GM19395 (cell line): ENCODE measurements at regions not wholly inside any gene's neighbourhood (a gene's known extent, or its start where the extent isn't known, plus 50 kb on each side); places are given as distances from the start of the nearest gene placed in this dataset.

ENCODE experiments used
- ATAC-seq: cut with Tn5 transposase; IDR thresholded peaks from one replicate; pipeline ENCODE4 v1.9.1; 2021; ENCODE audit warnings: mild to moderate bottlenecking, moderate library complexity; ENCODE audit not compliant: unreplicated experiment

GRCh38 chr1:34270181-34270580 lies 93.5 kb downstream of the C1orf94 start:
- no peak for ATAC-seq

GRCh38 chr1:34272152-34272551 lies 95.4 kb downstream of the C1orf94 start:
- ATAC-seq: no peak

GRCh38 chr1:34275150-34275549 lies 98.4 kb downstream of the C1orf94 start:
- ATAC-seq: no peak

GRCh38 chr1:34276606-34277005 lies 99.9 kb downstream of the C1orf94 start:
- no peak for ATAC-seq

GRCh38 chr1:34277150-34277549 lies 100.4 kb downstream of the C1orf94 start:
- no peak for ATAC-seq

DNA sequence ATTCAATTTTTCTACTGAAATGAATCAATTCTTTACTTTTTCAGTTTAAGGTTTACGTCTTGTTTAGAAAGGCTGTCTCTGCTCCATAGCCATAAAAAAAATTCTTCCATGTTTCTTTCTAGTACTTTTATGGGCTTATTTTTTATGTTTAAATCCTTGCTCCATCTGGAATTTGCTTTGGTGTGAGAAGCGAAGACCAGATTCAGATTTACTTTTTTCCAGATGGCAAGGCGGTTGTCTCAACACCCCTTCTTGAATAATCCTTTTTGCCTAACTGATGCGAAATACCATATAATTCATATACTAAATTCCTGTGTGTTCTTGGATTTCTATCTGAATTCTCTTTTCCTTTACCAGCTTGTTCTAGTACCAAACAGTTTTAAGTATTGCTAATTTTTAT lies 101.5 kb downstream of the C1orf94 start:
- ATAC-seq: no peak

- no peak for ATAC-seq
Observed at GRCh38 chr1:34279971-34280370, 103.3 kb downstream of the C1orf94 start.

GRCh38 chr1:34280509-34280908 lies 103.8 kb downstream of the C1orf94 start:
- no peak for ATAC-seq

DNA sequence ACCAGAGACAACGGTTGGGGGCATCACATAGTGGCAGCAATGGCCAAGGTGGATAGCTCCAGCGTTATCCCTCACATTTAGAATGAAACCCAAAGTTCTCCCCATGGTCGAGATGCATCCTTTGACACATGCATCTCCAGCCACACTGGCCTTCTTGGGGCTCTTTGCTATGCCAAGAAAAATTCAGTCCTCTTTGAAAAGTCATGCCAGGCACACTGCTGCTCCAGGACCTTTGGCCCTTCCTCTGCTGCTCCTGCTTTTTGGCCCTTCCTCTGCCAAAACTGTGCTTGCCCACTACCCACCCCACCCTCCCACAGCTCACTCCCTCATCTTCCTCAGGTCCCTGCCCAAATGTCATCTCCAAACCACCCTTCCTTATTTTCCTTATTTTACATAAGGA lies 106.4 kb downstream of the C1orf94 start:
- ATAC-seq: no peak

DNA sequence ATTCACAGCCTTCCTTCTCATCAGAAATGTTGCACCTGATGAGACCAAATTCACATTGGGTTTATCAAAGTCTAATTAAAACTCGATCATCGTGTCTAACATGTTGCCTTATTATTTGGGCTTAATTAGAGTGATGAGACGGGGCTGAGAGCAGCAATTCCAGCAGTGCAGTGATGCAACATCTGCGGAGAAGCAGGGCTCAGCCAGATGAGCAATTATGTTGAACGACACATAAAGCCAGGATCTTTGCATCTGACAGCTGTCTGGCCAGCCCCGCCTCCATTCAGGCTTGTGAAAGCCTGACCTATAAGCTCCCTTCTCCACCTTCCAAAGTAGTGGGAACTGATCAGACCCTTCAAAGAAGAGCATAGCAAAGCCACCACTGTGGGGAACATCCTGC lies 109.8 kb downstream of the C1orf94 start:
- ATAC-seq: no peak

DNA sequence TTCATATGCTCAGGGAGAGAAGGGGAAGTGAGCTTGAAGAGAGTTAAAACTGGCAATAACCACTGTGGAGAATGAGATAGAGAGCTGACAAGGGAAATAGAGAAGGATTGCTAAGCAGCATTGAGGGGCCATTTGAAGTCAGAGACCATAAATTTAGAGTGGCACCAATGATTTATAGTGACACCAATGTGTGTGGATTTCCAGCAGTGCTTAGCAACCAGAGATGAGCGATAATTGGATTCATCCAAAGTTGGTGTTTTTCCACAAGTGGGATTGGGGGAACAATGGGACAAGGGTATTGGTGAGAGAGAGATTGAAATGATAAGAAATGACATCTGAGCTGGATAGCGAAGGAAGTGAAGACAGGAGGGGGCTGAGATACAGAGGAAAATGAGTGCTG lies 114.1 kb downstream of the C1orf94 start:
- ATAC-seq: no peak

DNA sequence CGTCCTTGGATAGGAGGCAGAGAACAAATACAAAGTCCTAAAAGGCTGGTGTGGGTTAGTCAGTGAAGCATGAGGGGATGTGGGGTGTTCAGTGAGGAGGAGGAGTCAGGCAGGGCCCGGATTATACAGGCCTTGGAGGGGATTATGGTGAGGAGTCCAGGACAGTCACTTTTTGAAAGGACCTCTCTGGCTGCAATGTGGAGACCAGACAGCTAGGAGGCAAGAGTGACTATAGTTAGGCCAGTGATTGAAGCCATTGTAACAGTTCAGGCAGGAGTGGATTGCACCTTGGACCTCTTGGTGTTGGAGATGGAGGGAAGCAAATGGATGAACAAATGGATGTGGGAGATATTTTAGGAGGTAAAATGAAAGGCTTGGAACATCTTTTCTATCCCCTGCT lies 115.8 kb downstream of the C1orf94 start:
- no peak for ATAC-seq

- no peak for ATAC-seq
Observed at GRCh38 chr1:34296059-34296458, 119.4 kb downstream of the C1orf94 start.

DNA sequence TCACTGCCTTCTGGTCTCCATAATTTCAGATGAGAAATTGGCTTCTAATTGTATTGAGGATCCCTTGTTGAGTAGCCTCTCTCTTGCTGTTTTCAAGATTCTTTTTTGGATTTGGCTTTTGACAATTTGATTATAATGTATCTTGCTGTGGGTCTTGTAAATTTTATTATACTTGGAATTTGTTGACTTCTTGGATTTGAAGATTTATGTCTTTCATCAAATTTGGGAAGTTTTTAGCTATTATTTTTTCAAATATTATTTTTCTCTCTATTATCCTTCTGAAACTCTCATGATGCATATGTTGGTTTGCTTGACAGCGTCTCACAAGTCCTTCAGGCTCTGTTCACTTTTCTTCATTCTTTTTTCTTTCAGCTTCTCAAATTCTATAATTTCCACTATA lies 126.1 kb downstream of the C1orf94 start:
- ATAC-seq: no peak

GRCh38 chr1:34303218-34303617 lies 126.5 kb downstream of the C1orf94 start:
- ATAC-seq: no peak

- no peak for ATAC-seq
Observed at GRCh38 chr1:34306568-34306967, 129.9 kb downstream of the C1orf94 start.

- ATAC-seq: no peak
Observed at GRCh38 chr1:34312359-34312758, 135.7 kb downstream of the C1orf94 start.

- ATAC-seq: no peak
Observed at GRCh38 chr1:34315974-34316373, 139.3 kb downstream of the C1orf94 start.

DNA sequence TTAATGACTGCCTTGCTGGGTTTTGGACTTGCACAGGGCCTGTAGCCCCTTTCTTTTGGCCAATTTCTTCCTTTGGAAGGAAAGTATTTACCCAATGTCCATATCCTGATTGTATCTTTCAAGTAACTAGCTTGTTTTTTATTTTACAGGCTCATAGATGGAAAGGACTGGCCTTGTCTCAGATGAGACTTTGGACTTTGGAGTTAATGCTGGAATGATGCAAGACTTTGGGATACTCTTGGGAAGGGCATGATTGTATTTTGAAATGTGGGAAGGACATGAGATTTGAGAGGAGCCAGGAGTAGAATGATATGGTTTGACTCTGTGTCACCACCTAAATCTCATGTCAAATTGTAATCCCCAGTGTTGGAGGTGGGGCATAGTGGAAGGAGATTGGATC lies 140.1 kb downstream of the C1orf94 start:
- no peak for ATAC-seq

- ATAC-seq: no peak
Observed at GRCh38 chr1:34319218-34319617, 142.5 kb downstream of the C1orf94 start.

- no peak for ATAC-seq
Observed at GRCh38 chr1:34320053-34320669, 143.5 kb downstream of the C1orf94 start.

- ATAC-seq: no peak
Observed at GRCh38 chr1:34322969-34323368, 146.3 kb downstream of the C1orf94 start.

GRCh38 chr1:34324879-34325440 lies 148.3 kb downstream of the C1orf94 start:
- no peak for ATAC-seq
